Osteocyte (in vitro differentiated cells): ENCODE measurements at regions not wholly inside any gene's neighbourhood (a gene's known extent, or its start where the extent isn't known, plus 50 kb on each side); places are given as distances from the start of the nearest gene placed in this dataset.

Experiments used
- DNase-seq: peaks from one replicate; pipeline ENCODE4 v3.0.0; 2021; ENCODE audit warnings: mixed read lengths; ENCODE audit not compliant: unreplicated experiment; ENCODE audit errors: extremely low spot score
- H3K27ac Mint-ChIP-seq: one replicate; pipeline ENCODE4 v1.8.0; 2021; ENCODE audit warnings: mild to moderate bottlenecking, mixed read lengths; ENCODE audit not compliant: unreplicated experiment
- H3K27me3 Mint-ChIP-seq: one replicate; pipeline ENCODE4 v1.8.0; 2021; ENCODE audit warnings: mixed read lengths; ENCODE audit not compliant: unreplicated experiment
- H3K36me3 Mint-ChIP-seq: one replicate; pipeline ENCODE4 v1.8.0; 2021; ENCODE audit warnings: mixed read lengths; ENCODE audit not compliant: unreplicated experiment
- H3K4me1 Mint-ChIP-seq: one replicate; pipeline ENCODE4 v1.8.0; 2021; ENCODE audit warnings: mixed read lengths; ENCODE audit not compliant: unreplicated experiment
- H3K4me3 Mint-ChIP-seq: one replicate; pipeline ENCODE4 v1.8.0; 2021; ENCODE audit warnings: mild to moderate bottlenecking, moderate library complexity, mixed read lengths; ENCODE audit not compliant: unreplicated experiment
- H3K9me3 Mint-ChIP-seq: one replicate; pipeline ENCODE4 v1.8.0; 2021; ENCODE audit warnings: mixed read lengths; ENCODE audit not compliant: unreplicated experiment
- TF ChIP-seq, protein P1 (sequence below): fragments of 200-600 bp; sonication (generic); IDR thresholded peaks from 2 replicates; pipeline ENCODE4 v1.5.0; 2021; ENCODE audit warnings: antibody characterized with exemption, mild to moderate bottlenecking, moderate library complexity

DNA sequence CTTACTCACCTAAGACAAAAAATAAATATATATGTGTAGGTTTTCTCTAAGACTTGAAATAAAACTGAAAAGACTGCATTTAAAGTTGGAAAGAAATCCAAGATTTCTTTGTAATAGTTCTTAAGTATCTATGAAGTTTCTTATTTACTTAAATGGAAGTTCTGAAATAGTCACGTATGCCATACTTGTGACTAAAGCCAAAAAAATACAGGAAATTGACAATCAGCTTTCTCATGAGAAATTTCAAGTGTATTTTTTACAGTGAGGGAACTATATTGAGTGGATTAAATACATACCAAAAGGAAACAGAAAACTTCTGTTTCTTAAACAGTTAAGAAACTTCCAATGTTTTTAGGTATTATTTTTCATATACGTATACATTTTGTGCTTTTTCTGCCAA is 188.1 kb downstream of the DPY19L2 start:
- peak overlapping the region; percentile 56 for H3K27ac Mint-ChIP-seq
- no peaks in the 10 kb centered on the region for H3K9me3 Mint-ChIP-seq
- no peaks in the 10 kb centered on the region for H3K27me3 Mint-ChIP-seq
- no peaks in the 10 kb centered on the region for H3K36me3 Mint-ChIP-seq
- no peak overlapping the region for H3K4me3 Mint-ChIP-seq
- H3K4me1 Mint-ChIP-seq: peaks cover 16% of the 10 kb centered on the region
- TF ChIP-seq, protein P1, sequence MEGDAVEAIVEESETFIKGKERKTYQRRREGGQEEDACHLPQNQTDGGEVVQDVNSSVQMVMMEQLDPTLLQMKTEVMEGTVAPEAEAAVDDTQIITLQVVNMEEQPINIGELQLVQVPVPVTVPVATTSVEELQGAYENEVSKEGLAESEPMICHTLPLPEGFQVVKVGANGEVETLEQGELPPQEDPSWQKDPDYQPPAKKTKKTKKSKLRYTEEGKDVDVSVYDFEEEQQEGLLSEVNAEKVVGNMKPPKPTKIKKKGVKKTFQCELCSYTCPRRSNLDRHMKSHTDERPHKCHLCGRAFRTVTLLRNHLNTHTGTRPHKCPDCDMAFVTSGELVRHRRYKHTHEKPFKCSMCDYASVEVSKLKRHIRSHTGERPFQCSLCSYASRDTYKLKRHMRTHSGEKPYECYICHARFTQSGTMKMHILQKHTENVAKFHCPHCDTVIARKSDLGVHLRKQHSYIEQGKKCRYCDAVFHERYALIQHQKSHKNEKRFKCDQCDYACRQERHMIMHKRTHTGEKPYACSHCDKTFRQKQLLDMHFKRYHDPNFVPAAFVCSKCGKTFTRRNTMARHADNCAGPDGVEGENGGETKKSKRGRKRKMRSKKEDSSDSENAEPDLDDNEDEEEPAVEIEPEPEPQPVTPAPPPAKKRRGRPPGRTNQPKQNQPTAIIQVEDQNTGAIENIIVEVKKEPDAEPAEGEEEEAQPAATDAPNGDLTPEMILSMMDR: no peak
- no peak for DNase-seq

DNA sequence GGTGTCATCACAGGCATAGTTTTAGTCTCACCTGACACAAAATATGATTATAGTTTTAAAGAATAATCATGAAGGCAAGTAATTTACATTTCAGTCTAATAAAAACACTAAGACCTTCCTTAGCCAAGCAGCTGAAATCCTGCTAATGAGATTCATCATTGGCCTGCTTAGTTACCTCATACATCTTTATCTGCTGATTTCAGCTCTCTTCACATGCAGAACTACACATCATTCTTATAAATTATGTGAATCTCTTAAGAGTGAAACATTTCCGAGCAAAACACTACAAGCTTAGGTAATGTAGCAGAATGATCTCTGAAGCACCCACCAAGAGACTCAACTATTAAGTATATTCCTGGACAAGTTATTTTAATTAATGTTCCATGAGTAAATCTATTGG is 198.1 kb downstream of the DPY19L2 start:
- no peak overlapping the region for H3K27ac Mint-ChIP-seq

DNA sequence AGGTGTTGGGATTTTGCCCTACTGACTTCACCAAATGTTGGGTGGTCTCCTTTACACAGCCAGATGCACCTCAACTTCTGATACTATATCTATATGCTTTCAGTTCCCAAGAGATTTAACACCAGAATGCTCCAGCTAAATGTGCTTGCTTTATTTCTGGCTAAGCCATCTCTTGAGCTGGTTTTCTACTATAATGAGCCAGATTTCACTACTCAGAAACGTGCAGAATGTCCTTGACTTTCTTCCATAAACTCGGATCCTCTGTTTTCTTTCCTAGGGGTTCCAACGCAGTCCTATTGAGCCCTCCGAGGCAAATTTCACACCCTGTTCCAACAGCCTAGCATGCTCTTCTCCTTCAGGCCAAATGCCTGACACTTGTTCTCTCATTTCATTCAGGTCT is 200.3 kb downstream of the DPY19L2 start:
- H3K27ac Mint-ChIP-seq: no peak overlapping the region
- peaks cover 8% of the 10 kb centered on the region for H3K27me3 Mint-ChIP-seq
- DNase-seq: no peak
- no peaks in the 10 kb centered on the region for H3K36me3 Mint-ChIP-seq
- H3K9me3 Mint-ChIP-seq: peaks cover 19% of the 10 kb centered on the region
- peaks cover 3% of the 10 kb centered on the region for H3K4me1 Mint-ChIP-seq
- no peak overlapping the region for H3K4me3 Mint-ChIP-seq
- TF ChIP-seq, protein P1: no peak

More for the DNA sequence above, 198.1 kb downstream of the DPY19L2 start:
- peaks cover 3% of the 10 kb centered on the region for H3K27me3 Mint-ChIP-seq
- TF ChIP-seq, protein P1: no peak
- no peak overlapping the region for H3K4me3 Mint-ChIP-seq
- no peak for DNase-seq
- no peaks in the 10 kb centered on the region for H3K36me3 Mint-ChIP-seq
- H3K9me3 Mint-ChIP-seq: peaks cover 17% of the 10 kb centered on the region
- peaks cover 3% of the 10 kb centered on the region for H3K4me1 Mint-ChIP-seq

DNA sequence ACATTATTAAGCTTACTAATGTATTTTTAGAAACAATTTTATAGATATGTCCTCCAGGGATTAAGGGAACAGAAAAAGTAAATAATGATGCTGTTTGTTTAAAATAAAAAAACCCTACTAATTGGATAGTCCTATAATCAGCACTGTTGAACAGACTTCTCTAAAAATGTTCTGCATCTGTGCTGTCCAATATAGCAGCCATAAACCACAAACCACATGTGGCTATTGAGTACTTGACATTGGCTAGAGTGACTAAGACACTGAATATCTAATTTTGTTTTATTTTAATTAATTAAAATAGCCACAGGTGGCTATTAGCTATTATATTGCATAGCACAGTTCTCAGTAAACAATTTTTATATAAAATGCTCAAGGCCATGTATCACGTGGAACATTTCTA is 210.4 kb downstream of the DPY19L2 start:
- DNase-seq: no peak
- Mint-ChIP-seq H3K4me3 (no peak overlapping the region), H3K36me3 (no peaks in the 10 kb centered on the region), H3K27me3 (peaks cover 3% of the 10 kb centered on the region), H3K9me3 (peaks cover 7% of the 10 kb centered on the region), H3K27ac (no peak overlapping the region), H3K4me1 (no peaks in the 10 kb centered on the region)
- TF ChIP-seq, protein P1: no peak

DNA sequence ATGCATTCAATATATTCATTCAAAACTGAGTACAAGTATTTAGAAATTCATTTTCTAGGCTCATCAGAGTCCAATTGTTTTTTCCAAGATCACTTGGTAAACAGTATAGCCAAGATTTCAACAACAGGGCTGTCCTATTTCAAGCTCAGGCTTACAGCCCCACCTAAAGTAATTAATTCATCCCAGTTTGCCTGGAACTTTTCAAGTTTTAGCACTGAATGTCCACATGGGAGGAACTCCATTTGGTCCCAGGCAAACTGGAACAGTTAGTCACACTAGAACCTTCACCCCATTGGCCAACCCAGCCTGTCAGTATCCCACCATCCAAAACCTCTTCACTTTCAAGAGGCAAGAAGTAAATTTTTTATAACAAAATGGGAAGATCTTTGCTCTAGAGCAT is 210.9 kb downstream of the DPY19L2 start:
- H3K4me1 Mint-ChIP-seq: no peaks in the 10 kb centered on the region
- DNase-seq: no peak
- no peak overlapping the region for H3K27ac Mint-ChIP-seq
- TF ChIP-seq, protein P1: no peak
- no peak overlapping the region for H3K4me3 Mint-ChIP-seq
- no peaks in the 10 kb centered on the region for H3K36me3 Mint-ChIP-seq
- no peaks in the 10 kb centered on the region for H3K27me3 Mint-ChIP-seq
- peaks cover 7% of the 10 kb centered on the region for H3K9me3 Mint-ChIP-seq
